Transverse colon (tissue), 4 donors: ENCODE measurements at regions not wholly inside any gene's neighbourhood (a gene's known extent, or its start where the extent isn't known, plus 50 kb on each side); places are given as distances from the start of the nearest gene placed in this dataset.
A peak's percentile ranks its signal among the peaks of the same experiment; 100 is the strongest.

Experiments
- DNase-seq: peaks from one replicate; pipeline ENCODE4 v3.0.0-alpha.2; 2019
- H3K27ac ChIP-seq, 4 donors: fragments of 200-600 bp; sonication (generic); 2 replicates each; pipeline ENCODE4 v1.5.1; 2016 to 2018; ENCODE audit warnings: inconsistent platforms in 4 of 4
- H3K27me3 ChIP-seq: fragments of 200-600 bp; sonication (generic); 2 replicates; pipeline ENCODE4 v1.5.1; 2017; ENCODE audit warnings: inconsistent platforms
- H3K36me3 ChIP-seq, 4 donors: fragments of 200-600 bp; sonication (generic); 2 replicates each; pipeline ENCODE4 v1.5.1; 2017 to 2019; ENCODE audit warnings: inconsistent platforms in 4 of 4
- H3K4me1 ChIP-seq, 4 donors: fragments of 200-600 bp; sonication (generic); 2 replicates each; pipeline ENCODE4 v1.5.1; 2017 to 2020; ENCODE audit warnings: inconsistent platforms in 4 of 4
- H3K4me3 ChIP-seq, 4 donors: fragments of 200-600 bp; sonication (generic); 1 replicate in 1 of 4; 2 replicates in 3 of 4; pipeline versions ENCODE4 v1.5.1 to v1.6.1; 2017 to 2019; ENCODE audit warnings: inconsistent platforms in 4 of 4
- H3K9me3 ChIP-seq, 2 donors: fragments of 200-600 bp; sonication (generic); 2 replicates each; pipeline ENCODE4 v1.5.1; 2017 to 2019; ENCODE audit warnings: inconsistent platforms in 2 of 2
- EP300 ChIP-seq: sonication (generic); formaldehyde crosslinking; IDR thresholded peaks from one replicate; pipeline ENCODE4 v1.6.1; 2017; ENCODE audit warnings: antibody characterized with exemption, low read depth
- POLR2A ChIP-seq: fragments of 450-650 bp; IDR thresholded peaks from one replicate; pipeline ENCODE4 v1.6.1; 2016; ENCODE audit warnings: antibody characterized with exemption, mild to moderate bottlenecking, moderate library complexity
- POLR2AphosphoS5 ChIP-seq, 3 donors: sonication (generic); formaldehyde crosslinking; IDR thresholded peaks; one replicate each; pipeline ENCODE4 v1.6.1; 2016; ENCODE audit warnings: antibody characterized with exemption in 3 of 3
- WGBS, 2 donors: methylation state at CpG; one replicate each; pipeline ENCODE4 v1.1.5; 2018; ENCODE audit warnings: low coverage in 1 of 2; 5-methylcytosine and 5-hydroxymethylcytosine counted together
- in situ Hi-C, 4 donors: fragments of 200-750 bp; cut with MboI; loops; one replicate each; pipeline versions ENCODE4 v1.15.0 to v1.15.1; 2017; ENCODE audit warnings: low sequenced_read_pairs in 3 of 4, low pct_ligation_motif_present in 1 of 4, low pct_unique_long_range_greater_than_20kb in 1 of 4
- intact Hi-C: fragments of 100-400 bp; cut with DNase I; formaldehyde crosslinking; loops from one replicate; pipeline ENCODE4 v1.15.1; 2023; ENCODE audit warnings: low total_unique reads
- TF ChIP-seq, protein P1 (sequence below), 5 experiments: fragments of 200-600 bp in 3 of 5; fragments of 450-650 bp in 2 of 5; sonication (generic) in 3 of 5; IDR thresholded peaks; 1 replicate in 2 of 5; 2 replicates in 3 of 5; pipeline ENCODE4 v1.5.1; 2016 to 2017; ENCODE audit warnings: antibody characterized with exemption in 5 of 5, inconsistent platforms in 3 of 5, mild to moderate bottlenecking in 2 of 5, moderate library complexity in 1 of 5

GRCh38 chr13:22243469-22244163, 572.7 kb downstream of the FGF9 start:
- Histone ChIP-seq H3K27me3 (no peaks in the 10 kb centered on the region), H3K4me1 (no peaks in the 10 kb centered on the region), H3K9me3 (no peaks in the 10 kb centered on the region), H3K4me3 (no peak overlapping the region), H3K36me3 (no peaks in the 10 kb centered on the region), H3K27ac (no peak overlapping the region)
- WGBS, 2 donors = 32 to 52% methylated on average over 4 to 9 of the region's 9 CpGs
- DNase-seq = no peak
- TF ChIP-seq, protein P1, sequence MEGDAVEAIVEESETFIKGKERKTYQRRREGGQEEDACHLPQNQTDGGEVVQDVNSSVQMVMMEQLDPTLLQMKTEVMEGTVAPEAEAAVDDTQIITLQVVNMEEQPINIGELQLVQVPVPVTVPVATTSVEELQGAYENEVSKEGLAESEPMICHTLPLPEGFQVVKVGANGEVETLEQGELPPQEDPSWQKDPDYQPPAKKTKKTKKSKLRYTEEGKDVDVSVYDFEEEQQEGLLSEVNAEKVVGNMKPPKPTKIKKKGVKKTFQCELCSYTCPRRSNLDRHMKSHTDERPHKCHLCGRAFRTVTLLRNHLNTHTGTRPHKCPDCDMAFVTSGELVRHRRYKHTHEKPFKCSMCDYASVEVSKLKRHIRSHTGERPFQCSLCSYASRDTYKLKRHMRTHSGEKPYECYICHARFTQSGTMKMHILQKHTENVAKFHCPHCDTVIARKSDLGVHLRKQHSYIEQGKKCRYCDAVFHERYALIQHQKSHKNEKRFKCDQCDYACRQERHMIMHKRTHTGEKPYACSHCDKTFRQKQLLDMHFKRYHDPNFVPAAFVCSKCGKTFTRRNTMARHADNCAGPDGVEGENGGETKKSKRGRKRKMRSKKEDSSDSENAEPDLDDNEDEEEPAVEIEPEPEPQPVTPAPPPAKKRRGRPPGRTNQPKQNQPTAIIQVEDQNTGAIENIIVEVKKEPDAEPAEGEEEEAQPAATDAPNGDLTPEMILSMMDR (IDR thresholded peaks at IDR 0.05) = no peak
- TF ChIP-seq POLR2A (no peak), POLR2AphosphoS5 (IDR thresholded peaks at IDR 0.05) (no peak), EP300 (no peak)
- intact Hi-C loops = no loop called here
- in situ Hi-C loops = no loop called here

- H3K36me3 ChIP-seq = no peaks in the 10 kb centered on the region
- H3K27ac ChIP-seq = no peak overlapping the region
- H3K9me3 ChIP-seq = no peaks in the 10 kb centered on the region
- in situ Hi-C loops = no loop called here
- no peaks in the 10 kb centered on the region for H3K27me3 ChIP-seq
- no peaks in the 10 kb centered on the region for H3K4me1 ChIP-seq
- DNase-seq = no peak
- TF ChIP-seq EP300 = no peak
- TF ChIP-seq, protein P1 (IDR thresholded peaks at IDR 0.05) = no peak
- intact Hi-C loops = no loop called here
- H3K4me3 ChIP-seq = no peak overlapping the region
- WGBS, 2 donors = 88% methylated on average over 11 of the region's 11 CpGs; no CpG with 5 or more reads in 1 of the 2 donors
These were observed 581.5 kb downstream of the FGF9 start for GRCh38 chr13:22252281-22252830.

- Histone ChIP-seq H3K4me3 (no peak overlapping the region), H3K4me1 (no peaks in the 10 kb centered on the region), H3K27ac (no peak overlapping the region), H3K9me3 (no peaks in the 10 kb centered on the region), H3K36me3 (no peaks in the 10 kb centered on the region), H3K27me3 (no peaks in the 10 kb centered on the region)
- 78 to 94% methylated on average over 4 of the region's 4 CpGs for WGBS, 2 donors
- no peak for DNase-seq
- in situ Hi-C loops (no loop called here), intact Hi-C loops (no loop called here)
- TF ChIP-seq EP300 (no peak), POLR2AphosphoS5 (IDR thresholded peaks at IDR 0.05) (no peak), POLR2A (no peak)
- TF ChIP-seq, protein P1 (IDR thresholded peaks at IDR 0.05) = no peak
These were observed 582.2 kb downstream of the FGF9 start for GRCh38 chr13:22253107-22253506.

- Histone ChIP-seq H3K36me3 (no peaks in the 10 kb centered on the region), H3K4me3 (no peak overlapping the region), H3K27me3 (no peaks in the 10 kb centered on the region), H3K9me3 (no peaks in the 10 kb centered on the region), H3K27ac (no peak overlapping the region), H3K4me1 (no peaks in the 10 kb centered on the region)
- DNase-seq = no peak
- in situ Hi-C loops (no loop called here), intact Hi-C loops (no loop called here)
- TF ChIP-seq, protein P1 (IDR thresholded peaks at IDR 0.05) = peak in 1 of 5 experiments; percentile 15
- TF ChIP-seq EP300 = no peak
- 67 to 89% methylated on average over 2 of the region's 2 CpGs for WGBS, 2 donors
These were observed 585.3 kb downstream of the FGF9 start for GRCh38 chr13:22256111-22256639.
